Esophagus mucosa (tissue), 1 donor: ENCODE measurements at regions not wholly inside any gene's neighbourhood (a gene's known extent, or its start where the extent isn't known, plus 50 kb on each side); places are given as distances from the start of the nearest gene placed in this dataset.

Experiments
- ATAC-seq: fragments of 200-7000 bp; cut with Tn5 transposase; one replicate; pipeline ENCODE4 v1.9.1; 2020
- donor health status: DM: yes; HTN: yes; CAD: no.

DNA sequence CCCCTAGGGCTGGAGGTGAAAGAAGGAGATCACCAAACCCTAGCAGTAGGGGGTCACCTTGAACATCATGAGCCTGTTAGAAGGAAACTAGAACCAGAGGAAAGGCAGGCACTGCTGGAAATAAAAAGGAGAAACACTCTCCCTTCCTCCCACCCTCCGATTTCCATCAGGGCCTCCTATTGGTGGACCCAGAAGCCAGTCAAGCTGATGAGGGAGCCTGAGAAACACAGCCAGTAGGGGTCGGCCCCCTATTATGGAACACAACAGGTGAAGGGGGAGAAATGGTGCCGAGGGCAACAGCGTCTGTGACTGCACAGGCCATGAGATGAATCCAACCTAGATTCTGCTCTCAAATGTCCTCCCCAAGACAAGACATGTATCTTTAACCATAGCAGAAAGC, 156.1 kb upstream of the LRFN2 start:
- ATAC-seq = no peak

DNA sequence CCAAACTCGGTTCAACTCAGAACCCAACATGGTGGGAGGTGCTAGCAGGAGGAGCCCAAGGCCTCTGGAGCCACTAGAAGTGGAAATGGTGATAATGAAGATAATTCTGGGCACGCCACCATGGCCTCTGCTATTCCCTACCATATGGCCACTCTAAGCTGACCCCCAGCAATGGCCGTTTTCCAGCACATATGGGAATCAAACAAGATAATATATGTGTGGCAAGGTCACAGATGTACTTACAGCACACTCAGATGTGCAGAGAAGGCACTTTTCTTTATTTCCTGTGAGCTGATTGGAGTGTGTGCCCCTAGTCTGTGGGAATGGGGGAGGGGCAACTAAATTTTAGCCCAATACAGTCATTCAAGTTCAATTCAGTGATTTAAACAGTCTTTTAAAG, 153.4 kb upstream of the LRFN2 start:
- no peak for ATAC-seq

DNA sequence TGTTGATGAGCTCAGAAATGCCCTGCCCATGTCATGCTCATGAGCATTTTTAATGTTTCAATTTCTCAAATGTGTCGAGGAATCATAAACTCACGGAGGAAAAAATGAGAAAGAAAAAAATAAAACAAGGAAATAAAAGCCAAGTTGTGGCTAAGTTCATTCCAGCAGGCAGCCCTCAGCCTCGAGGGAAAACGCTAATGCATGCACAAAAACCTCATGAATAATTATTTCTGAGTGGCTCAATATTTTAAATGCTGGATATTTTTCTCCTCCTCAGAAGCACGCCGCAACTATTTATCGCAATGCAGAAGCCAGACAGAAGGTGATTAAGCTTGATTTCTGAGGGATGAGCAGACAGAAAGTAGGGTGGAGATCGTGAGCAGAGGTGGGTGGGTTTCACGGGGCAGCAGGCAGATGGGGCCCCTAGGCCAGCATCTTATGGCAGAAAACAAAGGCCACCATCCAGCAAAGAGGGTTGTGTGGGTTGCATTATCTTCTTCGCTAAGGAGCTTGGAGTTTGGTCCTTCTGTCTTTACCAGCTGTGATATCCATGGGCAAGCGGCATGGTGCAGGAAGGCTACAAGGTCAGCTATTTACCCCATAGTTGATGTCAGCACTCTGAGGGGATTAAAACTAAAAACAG, 151.5 kb upstream of the LRFN2 start:
- no peak for ATAC-seq

DNA sequence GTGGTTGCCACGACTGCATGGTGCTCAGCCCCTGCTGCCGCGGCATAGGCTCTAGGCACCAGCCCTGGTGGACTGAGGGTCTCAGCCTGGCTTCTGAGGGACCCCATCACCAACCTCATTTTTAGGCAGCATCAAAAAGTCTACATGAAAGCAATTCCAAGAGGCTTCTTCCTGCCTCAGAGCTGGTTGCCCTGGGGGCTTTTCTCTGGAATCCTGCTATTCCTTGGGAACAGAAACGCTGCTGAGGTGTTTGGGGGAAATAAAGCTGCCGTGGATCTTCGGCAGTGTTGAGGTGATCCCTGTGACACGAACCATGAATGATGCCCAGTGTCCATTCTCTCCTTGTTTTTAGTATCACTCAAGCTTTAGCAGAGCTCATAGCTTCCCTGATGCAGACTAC, 148.4 kb upstream of the LRFN2 start:
- ATAC-seq = no peak

DNA sequence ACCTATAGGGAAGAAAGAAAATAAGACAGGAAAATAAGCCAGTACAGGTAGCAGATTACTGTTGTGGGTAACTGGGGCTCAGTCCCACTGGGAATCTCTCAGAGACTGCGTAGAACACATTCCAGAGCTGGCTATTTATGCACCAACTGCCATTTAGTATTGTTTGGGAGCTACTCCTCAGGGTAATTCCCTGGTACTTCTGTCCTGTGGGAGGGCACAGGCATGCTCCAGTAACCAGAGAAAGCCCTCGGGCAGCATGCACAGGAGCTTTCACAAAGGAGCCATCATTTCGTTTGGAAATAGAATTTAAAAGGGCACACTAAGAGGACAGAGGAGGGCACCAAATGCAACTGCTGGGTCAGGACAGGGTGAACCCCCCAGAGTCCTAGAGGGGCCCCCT, 148.0 kb upstream of the LRFN2 start:
- no peak for ATAC-seq

DNA sequence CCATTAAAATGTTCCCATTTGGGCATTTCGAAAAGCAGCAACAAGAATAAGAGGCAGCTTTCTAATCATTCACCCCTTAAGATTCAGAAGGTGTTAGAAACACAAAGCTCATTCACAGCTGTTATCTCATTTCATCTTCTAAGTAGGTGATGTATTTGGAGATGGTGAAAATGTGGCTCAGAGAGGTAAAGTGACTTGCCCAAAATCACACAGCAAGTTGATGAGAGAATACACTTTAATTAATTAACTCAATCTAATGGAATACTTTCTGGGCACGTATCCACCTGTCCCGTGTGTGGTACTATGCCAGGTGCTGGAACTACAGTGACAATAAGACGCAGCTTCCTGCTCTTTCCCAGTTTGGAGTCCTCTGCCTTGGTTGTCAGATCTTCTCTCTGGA, 147.4 kb upstream of the LRFN2 start:
- no peak for ATAC-seq

DNA sequence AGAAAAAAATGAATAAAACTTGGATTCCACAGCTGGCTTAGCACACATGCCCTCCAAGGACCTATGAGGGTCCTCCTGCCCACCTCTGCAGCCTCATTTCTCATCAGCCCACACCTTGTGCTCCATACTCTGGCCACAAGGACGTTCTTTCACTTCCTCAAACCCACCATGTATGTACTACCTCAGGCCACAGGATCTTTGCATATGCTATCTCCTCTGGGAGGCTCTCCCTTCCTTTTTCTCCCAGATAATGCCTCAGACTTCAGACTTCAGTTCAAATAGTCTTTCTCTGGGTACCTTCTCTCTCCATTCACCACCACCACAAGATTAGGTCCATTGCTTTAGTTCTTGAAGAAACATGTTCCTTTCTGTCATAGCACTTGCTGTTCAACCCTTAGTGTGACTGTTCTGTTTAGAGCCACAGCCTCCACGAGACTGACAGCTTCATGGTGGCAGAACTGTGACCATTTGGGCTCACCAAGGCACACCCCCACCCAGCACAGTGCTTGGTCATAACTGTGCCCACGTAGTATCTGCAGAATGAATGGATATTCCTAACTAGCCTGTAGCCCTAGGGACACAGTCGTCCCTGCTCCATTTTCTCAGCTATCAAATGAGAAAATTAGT, 146.7 kb upstream of the LRFN2 start:
- ATAC-seq = no peak

DNA sequence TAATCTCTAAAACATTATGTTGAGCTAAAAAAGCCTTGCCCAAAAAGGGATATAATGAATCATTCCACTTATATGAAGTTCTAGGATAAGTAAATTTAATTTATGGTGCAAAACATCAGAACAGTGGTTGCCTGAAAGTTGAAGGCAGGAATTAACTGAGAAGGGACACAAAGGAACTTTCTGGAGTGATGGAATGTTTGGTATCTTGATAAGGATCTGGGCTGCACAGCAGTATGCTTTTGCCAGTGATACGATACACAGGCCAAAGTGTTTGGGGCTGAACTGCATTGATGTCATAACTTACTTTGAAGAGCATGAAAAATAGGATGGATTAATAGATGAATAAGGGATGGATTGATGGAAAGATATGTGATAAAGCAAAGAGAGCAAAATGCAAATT, 146.1 kb upstream of the LRFN2 start:
- no peak for ATAC-seq

DNA sequence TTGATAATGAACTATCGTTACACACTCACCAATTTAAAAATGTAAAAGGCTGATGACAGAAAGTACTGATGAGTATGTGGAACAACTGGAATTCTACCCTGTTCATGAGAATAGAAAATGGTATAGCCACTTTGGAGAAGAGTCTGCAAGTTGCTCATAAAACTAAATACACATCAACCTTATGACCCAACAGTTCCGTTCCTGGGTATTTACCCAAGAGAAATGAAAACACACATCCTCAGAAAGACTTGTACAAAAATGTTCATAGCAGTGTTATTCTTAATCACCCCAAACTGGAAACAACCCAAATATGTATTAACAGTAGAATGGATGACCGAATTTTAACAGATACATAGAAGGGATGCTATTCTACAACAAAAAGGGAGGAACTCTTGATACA, 145.7 kb upstream of the LRFN2 start:
- ATAC-seq = no peak

DNA sequence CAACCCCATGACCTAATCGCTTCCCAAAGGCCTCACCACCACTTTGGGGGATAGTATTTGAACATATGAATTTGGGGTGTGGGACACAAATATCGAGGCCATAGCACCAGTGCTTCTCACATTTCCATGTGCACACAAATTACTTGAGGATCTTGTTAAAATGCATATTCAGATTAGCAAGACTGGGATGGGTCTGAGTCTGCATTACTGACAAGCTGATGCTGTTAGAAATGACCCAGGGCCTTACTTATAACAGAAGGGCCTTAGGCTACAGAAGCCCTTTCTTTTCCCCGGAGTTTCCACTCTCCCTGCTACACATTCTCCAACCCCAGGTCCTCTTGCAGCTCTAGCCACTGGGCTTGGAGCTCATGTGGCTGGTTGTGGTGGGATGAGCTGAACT, 141.5 kb upstream of the LRFN2 start:
- no peak for ATAC-seq

DNA sequence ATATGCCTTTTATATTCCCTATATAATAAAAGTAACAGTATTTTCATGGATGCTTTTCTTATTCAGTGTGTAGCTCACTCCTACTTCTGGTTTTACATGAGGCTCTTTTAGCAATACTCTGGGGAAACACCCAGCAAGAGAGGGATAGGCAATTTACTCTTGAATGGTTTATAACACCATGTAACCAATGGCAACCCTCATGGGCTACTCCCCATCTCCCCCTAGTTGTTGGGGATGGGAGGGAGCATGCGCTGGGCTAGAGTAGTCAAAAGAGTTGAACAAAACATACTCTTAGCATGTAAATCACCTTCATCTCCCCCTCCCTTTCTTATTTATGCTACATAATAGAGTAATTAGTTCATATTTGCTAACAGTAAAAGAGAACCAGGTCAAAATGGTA, 140.1 kb upstream of the LRFN2 start:
- ATAC-seq = no peak

DNA sequence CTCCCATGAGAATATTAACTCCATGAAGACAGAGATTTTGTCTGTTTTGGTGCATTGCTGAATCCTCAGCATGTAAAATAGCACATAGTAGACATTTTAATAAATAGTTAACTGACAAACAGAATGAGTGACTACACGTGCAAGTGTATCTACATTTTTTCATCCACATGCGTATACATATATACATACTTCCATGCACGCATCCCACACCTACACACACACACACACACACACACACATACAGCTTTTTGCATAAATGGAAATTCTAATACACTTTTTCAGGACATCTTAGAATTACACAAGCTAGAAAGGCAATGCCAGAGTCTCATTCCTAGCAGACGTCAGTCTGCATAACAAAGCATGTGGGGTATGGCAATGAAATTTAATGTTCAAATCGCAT, 139.7 kb upstream of the LRFN2 start:
- ATAC-seq = no peak

DNA sequence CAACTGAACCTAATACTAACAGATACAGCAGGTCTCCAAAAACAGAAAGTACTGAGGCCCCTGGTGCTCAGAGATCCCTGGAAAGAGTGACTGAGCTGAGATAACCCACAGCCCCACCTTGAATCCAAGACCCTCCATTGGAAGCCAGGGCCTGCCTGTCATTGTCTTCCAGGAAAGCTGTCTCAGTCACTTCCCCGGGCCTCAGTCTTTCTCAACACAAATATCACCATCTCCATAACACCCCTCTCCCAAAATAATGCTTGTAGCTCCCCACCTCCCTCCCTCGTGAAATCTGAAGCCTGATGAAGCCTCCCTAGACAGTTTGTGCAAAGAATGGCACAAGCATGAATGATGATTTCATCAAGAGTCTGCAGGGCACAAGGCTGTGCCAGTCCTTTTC, 138.2 kb upstream of the LRFN2 start:
- no peak for ATAC-seq

DNA sequence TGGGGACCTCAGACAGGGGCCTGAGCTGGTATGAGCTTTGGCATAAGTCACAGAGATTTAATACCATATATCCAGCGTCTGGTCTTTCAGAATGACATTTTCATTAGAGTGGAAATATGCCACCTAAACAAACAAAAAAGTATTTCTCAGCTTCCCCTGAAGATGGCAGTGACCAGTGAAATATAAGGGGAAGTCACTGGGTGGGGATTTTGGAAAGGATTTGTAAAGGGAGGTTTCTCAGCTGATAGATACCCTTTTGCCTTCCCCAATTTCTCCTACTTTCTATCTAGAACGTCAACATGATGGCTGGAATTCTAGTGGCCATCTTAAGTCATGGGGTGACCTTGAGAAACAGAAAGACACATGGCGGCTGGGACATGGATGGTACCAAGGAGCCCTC, 137.7 kb upstream of the LRFN2 start:
- no peak for ATAC-seq

DNA sequence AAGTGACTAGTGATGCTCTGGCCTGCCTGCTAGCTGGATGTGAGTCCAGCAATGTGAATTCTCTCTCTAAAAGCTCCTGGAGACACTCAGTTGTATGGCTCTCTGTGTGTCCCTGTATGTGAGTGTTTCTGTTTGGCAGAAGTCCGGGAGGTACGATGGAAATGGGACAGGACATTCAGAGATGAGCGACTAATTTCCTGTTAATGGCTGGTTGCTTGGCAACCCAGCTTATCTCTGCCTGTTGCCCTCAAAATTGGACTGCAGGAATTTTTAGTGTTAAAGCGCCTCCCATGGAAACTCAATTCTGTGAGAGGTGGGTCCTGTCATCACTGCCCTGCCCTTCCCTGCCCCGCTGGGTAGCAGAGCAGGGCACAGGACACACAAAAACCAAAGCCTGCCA, 136.8 kb upstream of the LRFN2 start:
- ATAC-seq = no peak

DNA sequence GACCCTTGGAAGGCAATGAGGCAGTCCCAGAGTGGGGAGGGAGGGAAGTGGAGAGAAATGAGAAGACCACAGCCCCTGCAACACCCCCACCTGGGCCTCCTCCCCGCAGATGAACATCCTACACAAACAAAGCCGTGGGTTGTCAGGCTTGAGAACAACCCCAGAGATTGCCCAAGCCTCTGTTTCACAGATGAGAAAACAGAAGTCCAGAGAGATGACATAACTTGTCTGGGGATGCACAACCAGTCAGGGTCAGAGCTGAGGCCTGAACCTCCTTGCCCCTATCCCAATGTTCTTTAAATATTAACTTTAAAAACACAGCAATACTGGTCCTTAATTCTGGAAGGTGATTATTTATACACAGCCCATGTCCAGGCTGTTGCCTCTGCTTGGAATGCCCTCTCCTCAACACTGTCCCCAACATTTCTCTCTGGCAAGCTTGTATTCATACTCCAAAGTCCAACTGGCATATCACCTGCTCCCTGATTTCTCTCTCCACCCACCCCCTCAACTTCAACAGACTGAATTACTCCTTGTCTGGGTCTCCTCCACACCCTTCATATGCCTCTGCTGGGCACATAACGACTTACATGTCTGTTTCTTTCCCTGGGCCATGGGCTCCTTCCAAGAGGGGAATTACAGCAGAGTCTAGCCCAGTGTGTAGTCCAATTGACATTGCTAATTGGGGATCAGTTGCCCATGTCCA, 135.5 kb upstream of the LRFN2 start:
- no peak for ATAC-seq

DNA sequence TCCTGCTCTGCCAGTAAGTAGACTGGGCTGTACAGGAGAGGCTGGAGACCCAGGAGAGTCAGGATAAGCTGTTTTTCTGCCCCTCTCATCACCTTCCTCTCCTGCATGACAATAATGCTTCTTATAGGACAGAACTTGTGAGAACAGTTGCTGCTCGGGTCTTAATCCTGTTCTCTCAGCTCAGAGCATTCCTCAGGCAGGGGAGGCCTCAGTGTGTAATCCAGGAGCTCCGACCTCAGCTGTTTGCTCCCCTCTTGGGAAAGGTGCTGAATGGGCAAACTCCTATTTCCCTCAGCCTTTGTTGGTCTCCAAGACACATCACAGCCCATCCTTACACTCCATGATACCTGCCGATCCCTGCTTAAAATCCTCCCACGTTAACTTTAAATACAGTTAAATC, 134.9 kb upstream of the LRFN2 start:
- ATAC-seq = no peak

DNA sequence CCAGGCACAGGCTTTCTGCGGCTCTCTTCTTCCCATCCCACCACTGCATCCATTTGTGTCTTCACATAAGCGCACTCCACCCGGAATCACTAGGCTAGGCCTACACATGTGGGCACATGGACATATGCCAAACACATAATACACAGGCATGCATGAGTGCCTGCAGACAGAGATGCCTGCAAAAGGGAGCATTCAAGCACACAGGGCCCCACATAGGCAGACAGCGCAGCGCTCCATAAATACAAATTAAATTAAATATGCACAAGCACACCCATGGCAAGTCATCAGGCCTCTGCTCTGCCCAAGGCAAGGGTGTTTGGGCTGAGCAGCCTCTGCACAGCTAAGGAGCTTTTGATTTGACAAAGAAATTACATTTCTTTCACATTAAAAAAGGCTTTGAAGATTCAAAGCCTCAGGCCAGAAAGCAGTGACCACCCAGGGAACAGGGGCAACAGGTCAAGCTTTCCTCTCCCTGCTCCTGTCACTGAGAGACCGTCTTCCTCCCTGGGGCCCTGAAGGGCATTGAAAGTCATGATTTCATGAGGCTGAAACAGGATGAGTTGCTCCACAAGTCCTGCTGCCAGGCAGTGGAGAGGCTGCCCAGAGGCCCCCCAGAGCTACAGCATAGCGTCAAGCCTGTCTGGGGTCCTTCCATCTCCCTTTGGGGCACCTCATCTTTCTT, 134.2 kb upstream of the LRFN2 start:
- ATAC-seq = no peak

DNA sequence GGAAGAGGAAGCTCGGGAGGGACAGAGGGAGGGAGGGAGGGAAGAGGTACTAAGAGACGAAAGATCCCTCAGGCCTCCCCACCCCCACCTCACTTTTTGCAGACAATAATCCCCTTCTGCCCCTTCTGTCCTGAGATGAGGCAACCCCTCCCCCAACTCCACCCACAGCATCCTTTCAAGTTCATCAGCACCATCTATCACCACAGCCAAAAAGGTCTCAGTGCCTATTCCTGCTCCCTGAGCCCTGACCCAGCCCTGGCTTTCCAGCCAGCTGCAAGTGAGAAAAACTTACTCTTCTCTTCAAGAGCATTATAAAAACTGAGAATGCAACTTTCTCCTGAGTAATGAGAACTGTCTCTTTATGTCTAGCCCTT, 133.2 kb upstream of the LRFN2 start:
- no peak for ATAC-seq

DNA sequence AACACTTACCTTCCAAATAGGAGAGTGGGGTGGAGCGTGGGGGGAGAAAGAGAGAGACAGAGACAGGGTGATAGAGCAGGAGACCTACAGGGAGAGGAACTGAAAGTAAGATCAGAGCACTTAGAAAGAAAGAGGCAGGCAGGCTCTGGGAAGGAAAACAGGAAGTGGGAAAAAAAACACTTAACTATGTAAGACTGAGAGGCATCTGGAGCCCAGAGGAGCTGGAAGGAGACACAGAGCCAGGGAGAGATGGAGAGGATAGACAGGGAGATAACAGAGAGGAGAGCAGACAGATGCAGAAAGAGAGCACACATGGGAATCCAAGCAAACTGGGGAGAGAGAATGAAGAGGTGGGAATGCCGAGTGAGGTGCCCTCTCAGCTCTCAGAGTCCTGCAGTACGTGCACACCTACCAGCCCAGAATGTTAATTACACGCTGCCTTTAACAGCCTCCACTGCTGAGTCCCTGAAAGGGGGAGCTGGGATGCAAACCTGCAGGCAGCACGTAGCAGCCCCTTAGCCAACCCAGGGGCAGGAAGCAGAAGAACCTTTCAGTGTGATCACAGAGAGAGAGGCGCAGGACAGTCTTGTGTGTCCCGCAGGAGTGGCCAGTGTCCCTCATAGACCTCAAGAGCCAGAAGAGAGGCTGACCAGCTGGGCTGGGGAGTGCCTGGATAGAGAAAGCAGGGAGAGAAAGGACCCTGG, 132.7 kb upstream of the LRFN2 start:
- no peak for ATAC-seq

DNA sequence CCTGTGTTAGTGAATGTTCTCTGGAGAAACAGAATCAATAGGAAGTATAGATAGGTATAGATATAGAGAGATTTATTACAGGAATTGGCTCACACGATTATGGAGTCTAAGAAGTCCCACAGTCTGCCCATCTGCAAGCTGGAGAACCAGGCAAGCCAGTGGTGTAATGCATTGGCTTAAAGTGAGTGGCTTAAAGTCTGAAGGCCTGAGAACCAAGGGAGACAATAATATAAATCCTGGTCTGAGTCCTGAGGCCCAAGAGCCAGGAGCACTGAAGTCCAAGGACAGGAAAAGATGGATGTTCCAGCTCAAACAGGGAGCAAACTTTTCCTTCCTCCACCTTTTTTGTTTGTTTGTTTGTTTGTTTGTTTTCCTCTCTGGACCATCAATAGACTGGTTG, 131.2 kb upstream of the LRFN2 start:
- ATAC-seq = no peak

DNA sequence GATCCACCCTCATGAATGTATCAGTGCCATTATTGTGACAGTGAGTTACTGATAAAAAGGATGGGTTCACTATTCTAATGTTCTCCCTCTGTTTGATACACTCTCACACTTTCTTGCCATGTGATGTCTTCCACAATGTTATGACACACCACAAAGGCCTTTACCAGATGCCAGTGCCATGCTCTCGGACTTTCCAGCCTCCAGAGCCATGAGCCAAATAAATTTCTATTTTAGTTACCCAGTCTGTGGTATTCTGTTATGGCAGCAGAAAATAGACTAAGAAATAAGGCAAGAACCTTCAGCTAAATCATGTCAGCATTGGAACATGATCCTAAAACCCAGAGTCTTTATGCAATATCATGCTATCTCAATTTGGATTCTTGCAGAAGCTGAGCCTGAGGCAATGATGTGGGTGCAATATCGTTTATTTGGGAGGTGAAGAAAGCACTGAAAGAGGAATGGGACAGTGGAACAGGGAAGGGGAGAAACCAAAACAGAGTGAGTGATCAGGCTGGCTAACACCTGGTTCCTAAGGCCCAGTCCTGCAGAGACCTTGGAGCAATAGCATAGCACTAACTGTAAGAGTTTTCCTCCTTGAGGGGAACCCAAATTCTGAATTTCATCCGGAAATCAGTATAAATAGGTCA, 130.4 kb upstream of the LRFN2 start:
- no peak for ATAC-seq
